ENCODE measurements at regions not wholly inside any gene's neighbourhood (a gene's known extent, or its start where the extent isn't known, plus 50 kb on each side); places are given as distances from the start of the nearest gene placed in this dataset.
"Not testable (repeated sequence)": the region's sequence is repeated elsewhere in the genome, so short reads cannot be mapped to it uniquely, and the experiment has no call there.

DNA sequence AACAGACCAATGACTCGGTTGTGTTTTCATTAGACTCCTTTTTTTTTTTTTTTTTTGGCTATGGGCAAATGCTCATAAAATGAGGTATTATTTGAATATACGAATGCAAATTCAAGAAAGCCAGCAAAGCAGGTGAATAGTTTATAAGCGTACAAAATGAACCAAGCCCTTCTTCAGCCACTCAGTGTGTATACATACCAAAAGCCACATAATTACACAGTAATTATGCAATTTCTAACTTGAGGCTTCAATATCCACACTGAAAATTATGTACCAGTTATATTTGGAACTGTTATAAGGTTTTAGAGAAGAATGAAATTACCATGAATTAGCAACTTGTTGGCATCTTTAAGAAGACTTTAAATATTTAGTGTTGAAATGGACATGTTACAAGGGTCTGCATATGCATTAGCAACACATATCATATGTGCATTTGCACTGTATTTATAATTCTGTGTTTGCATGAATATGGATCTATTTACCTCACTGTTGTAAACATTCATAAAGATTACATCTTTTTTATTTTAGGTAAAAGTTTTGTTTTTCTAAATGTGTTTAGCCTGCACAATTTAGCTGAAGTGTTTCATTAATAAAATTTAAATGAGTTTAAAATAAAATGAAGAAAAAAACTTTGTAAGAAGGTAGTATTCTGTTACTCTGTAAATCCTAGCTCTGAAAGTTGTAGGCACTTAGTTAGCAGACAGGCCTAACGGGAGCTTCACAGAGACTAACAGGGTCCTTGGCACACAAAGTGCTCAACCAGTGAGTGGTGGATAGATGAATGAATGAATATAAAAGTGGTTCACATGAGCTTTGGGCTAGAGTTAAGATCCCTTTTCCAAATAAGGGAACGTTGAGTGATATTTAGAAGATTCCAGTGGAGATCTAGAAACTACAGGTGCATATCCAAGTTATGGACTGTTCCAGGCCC lies 241.0 kb upstream of the NFIA start:
- TF ChIP-seq, protein P1, sequence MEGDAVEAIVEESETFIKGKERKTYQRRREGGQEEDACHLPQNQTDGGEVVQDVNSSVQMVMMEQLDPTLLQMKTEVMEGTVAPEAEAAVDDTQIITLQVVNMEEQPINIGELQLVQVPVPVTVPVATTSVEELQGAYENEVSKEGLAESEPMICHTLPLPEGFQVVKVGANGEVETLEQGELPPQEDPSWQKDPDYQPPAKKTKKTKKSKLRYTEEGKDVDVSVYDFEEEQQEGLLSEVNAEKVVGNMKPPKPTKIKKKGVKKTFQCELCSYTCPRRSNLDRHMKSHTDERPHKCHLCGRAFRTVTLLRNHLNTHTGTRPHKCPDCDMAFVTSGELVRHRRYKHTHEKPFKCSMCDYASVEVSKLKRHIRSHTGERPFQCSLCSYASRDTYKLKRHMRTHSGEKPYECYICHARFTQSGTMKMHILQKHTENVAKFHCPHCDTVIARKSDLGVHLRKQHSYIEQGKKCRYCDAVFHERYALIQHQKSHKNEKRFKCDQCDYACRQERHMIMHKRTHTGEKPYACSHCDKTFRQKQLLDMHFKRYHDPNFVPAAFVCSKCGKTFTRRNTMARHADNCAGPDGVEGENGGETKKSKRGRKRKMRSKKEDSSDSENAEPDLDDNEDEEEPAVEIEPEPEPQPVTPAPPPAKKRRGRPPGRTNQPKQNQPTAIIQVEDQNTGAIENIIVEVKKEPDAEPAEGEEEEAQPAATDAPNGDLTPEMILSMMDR (IDR thresholded peaks at IDR 0.05; ENCODE audit: low read depth, low read length, missing control alignments) = no peak
- no peak overlapping the region for H3K4me3 ChIP-seq (ENCODE audit: low read depth, low read length)
- in situ Hi-C loops (cut with HindIII; ENCODE audit: low sequenced_read_pairs) = no loop called here
- no peak for DNase-seq (ENCODE audit: low read depth)

DNA sequence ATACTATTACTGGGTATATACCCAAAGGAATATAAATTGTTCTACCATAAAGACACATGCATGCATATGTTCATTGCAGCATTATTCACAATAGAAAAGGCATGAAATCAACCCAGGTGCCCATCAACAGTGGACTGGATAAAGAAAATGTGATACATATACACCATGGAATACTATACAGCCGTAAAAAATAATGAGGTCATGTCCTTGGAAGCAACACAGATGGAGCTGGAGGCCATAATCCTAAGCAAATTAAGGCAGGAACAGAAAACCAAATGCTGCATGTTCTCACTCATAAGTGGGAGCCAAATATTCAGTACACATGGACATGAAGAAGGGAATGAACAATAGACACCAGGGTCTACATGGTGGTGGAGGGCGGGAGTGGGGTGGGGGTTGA lies 241.9 kb upstream of the NFIA start:
- DNase-seq (ENCODE audit: low read depth); in situ Hi-C loops (cut with HindIII; ENCODE audit: low sequenced_read_pairs); H3K4me3 ChIP-seq (ENCODE audit: low read depth, low read length): not testable (repeated sequence)

DNA sequence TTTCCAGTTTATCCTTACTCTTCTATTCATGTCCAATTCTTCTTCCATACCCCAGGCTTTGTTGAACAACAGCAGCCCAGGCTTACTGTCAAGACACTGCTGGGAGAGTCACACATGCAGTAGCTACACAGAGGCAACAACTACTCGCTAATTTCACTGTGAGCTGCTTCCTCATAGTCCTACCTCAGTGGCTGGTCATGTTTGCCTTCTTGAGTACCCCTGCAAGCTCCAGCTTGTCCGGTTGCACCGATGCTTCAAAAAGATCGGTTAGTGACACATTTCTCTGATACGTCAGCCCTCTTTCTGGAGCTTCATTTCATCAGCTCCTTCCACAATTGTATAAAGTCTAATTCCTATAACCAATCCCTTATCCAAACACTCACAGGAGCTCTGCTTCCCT lies 246.7 kb upstream of the NFIA start:
- TF ChIP-seq, protein P1 (IDR thresholded peaks at IDR 0.05; ENCODE audit: low read depth, low read length, missing control alignments) = no peak
- no peak overlapping the region for H3K4me3 ChIP-seq (ENCODE audit: low read depth, low read length)
- in situ Hi-C loops (cut with HindIII; ENCODE audit: low sequenced_read_pairs) = no loop called here
- DNase-seq (ENCODE audit: low read depth) = no peak

DNA sequence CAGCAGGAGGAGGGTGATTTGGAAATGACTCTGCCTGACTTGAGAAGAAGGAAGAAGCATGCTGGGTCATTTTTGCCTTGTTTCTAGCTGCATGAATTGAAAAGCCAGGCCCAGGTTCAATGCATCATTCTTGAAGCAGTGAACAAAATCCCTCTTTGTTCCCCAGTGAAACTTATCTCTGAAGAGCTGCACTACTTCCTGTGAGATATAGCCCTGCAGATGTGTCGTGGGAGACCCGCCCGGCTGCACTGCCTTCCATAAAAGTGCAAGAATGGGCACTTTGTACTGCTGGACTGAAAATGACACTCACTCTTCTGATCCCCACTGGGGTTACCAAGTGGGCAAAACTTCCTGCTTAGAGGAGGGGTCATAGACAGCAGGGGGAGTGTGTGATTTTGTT lies 249.2 kb upstream of the NFIA start:
- in situ Hi-C loops (cut with HindIII; ENCODE audit: low sequenced_read_pairs) = no loop called here
- no peak overlapping the region for H3K4me3 ChIP-seq (ENCODE audit: low read depth, low read length)
- DNase-seq (ENCODE audit: low read depth) = no peak
- TF ChIP-seq, protein P1 (IDR thresholded peaks at IDR 0.05; ENCODE audit: low read depth, low read length, missing control alignments) = no peak

DNA sequence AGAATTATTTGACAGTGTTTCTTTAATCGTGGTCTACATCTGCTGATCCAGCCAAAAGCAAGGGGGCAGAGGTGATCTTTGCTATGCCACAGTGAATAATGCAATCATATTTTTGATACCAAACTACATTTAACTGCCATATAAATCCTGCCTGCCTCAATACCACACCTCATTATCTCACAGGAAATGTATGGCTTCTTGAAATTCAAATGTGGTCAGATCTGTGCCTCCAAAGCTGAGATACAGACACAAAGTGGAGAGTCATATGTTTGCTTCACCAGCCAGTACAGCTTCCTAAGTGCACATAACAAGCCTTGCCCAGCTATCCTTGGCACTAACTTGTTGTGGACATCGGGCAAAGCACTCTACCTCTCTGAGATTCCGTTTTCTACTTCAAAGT lies 250.0 kb upstream of the NFIA start:
- TF ChIP-seq, protein P1 (IDR thresholded peaks at IDR 0.05; ENCODE audit: low read depth, low read length, missing control alignments) = no peak
- DNase-seq (ENCODE audit: low read depth) = peak; percentile 13
- no peak overlapping the region for H3K4me3 ChIP-seq (ENCODE audit: low read depth, low read length)
- in situ Hi-C loops (cut with HindIII; ENCODE audit: low sequenced_read_pairs) = no loop called here

DNA sequence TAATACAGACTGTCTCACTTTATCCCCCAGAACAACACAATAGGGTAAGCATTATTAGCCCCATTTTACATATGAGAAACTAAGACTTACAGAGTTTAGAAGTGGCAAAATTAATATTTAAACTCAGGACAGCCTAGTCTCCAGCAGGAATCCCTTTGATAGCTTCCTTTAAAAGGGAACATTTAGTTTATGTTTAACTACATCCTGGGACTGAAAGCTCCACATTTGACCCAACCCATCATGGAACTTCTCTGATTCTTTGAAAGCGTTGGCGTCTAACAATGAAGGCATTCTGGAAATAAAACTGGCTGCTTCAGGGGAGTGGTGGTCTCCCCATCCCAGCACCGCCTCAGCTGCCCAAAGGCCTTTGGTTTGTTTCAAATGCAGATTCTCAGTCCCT lies 250.6 kb upstream of the NFIA start:
- DNase-seq (ENCODE audit: low read depth) = no peak
- TF ChIP-seq, protein P1 (IDR thresholded peaks at IDR 0.05; ENCODE audit: low read depth, low read length, missing control alignments) = no peak
- H3K4me3 ChIP-seq (ENCODE audit: low read depth, low read length) = no peak overlapping the region
- in situ Hi-C loops (cut with HindIII; ENCODE audit: low sequenced_read_pairs) = no loop called here

DNA sequence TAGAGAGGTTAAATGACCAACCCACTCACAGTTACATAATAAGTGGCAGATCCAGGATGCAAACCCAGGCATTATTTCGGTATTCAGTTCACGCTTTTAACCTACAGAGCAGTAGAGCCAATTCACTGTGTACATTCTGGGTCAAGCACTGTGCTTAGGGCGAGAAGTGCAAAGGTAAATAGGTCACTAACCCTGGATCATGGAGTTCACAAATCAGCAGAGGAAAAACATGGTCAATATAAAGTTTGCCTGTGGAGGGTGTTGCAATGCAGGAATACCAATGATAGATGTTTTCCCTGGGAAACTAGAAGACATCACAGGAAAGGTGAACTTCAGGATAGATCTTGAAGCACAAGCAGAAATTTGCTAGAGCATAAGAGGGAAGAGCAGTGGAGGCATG lies 253.4 kb upstream of the NFIA start:
- H3K4me3 ChIP-seq (ENCODE audit: low read depth, low read length) = no peak overlapping the region
- in situ Hi-C loops (cut with HindIII; ENCODE audit: low sequenced_read_pairs) = no loop called here
- DNase-seq (ENCODE audit: low read depth) = no peak

More for the DNA sequence above, 253.4 kb upstream of the NFIA start:
- TF ChIP-seq, protein P1 (IDR thresholded peaks at IDR 0.05; ENCODE audit: low read depth, low read length, missing control alignments) = no peak
